Fibroblast of the aortic adventitia (primary cell): ENCODE measurements at regions not wholly inside any gene's neighbourhood (a gene's known extent, or its start where the extent isn't known, plus 50 kb on each side); places are given as distances from the start of the nearest gene placed in this dataset.

ENCODE experiments used
- DNase-seq: peaks from one replicate; pipeline ENCODE4 v3.0.0-alpha.2; 2010; ENCODE audit warnings: low read depth
- H3K4me3 ChIP-seq: 2 replicates; pipeline ENCODE4 v1.5.1; 2011; ENCODE audit warnings: low read depth, mild to moderate bottlenecking, control low read depth, low read length, moderate library complexity
- CTCF ChIP-seq: IDR thresholded peaks from 2 replicates; pipeline ENCODE4 v1.5.1; 2011; ENCODE audit warnings: mild to moderate bottlenecking, low read length, control low read depth, inconsistent platforms; ENCODE audit not compliant: insufficient read depth

- no peak for TF ChIP-seq CTCF
- DNase-seq: peak; percentile 87
- H3K4me3 ChIP-seq: no peak overlapping the region
Measured at GRCh38 chr9:22237497-22238363, 208.9 kb upstream of the DMRTA1 start.

- peak; percentile 62 for TF ChIP-seq CTCF
- DNase-seq: peak; percentile 78
- no peak overlapping the region for H3K4me3 ChIP-seq
Measured at GRCh38 chr9:22238809-22239684, 207.6 kb upstream of the DMRTA1 start.

GRCh38 chr9:22240619-22241018 is 206.0 kb upstream of the DMRTA1 start:
- no peak overlapping the region for H3K4me3 ChIP-seq
- no peak for TF ChIP-seq CTCF
- peak; percentile 61 for DNase-seq

- no peak overlapping the region for H3K4me3 ChIP-seq
- TF ChIP-seq CTCF: no peak
- DNase-seq: no peak
Measured at GRCh38 chr9:22241024-22241423, 205.6 kb upstream of the DMRTA1 start.

GRCh38 chr9:22241611-22242010 is 205.0 kb upstream of the DMRTA1 start:
- no peak overlapping the region for H3K4me3 ChIP-seq
- no peak for TF ChIP-seq CTCF
- no peak for DNase-seq

- TF ChIP-seq CTCF: peak; percentile 72
- DNase-seq: peak; percentile 73
- H3K4me3 ChIP-seq: no peak overlapping the region
Measured at GRCh38 chr9:22244139-22245011, 202.2 kb upstream of the DMRTA1 start.
